Hepatocyte (in vitro differentiated cells): ENCODE measurements at regions not wholly inside any gene's neighbourhood (a gene's known extent, or its start where the extent isn't known, plus 50 kb on each side); places are given as distances from the start of the nearest gene placed in this dataset.
A peak's percentile ranks its signal among the peaks of the same experiment; 100 is the strongest.

ENCODE experiments used
- DNase-seq: peaks from one replicate; pipeline ENCODE4 v3.0.0-alpha.2; 2016; ENCODE audit warnings: low spot score
- H2AFZ ChIP-seq: fragments of 200-600 bp; sonication (generic); 2 replicates; pipeline ENCODE4 v1.6.0; 2016; ENCODE audit warnings: antibody characterized with exemption, mild to moderate bottlenecking
- H3K27ac ChIP-seq: fragments of 200-600 bp; sonication (generic); 2 replicates; pipeline ENCODE4 v1.5.1; 2016; ENCODE audit warnings: mild to moderate bottlenecking
- H3K27me3 ChIP-seq: fragments of 200-600 bp; sonication (generic); 2 replicates; pipeline ENCODE4 v1.6.1; 2016
- H3K36me3 ChIP-seq: fragments of 200-600 bp; sonication (generic); replicated peaks from 2 replicates; pipeline ENCODE4 v1.5.1; 2016; ENCODE audit warnings: low read depth; ENCODE audit not compliant: insufficient read depth
- H3K4me1 ChIP-seq: fragments of 200-600 bp; sonication (generic); 2 replicates; pipeline ENCODE4 v1.5.1; 2016; ENCODE audit warnings: mild to moderate bottlenecking, moderate library complexity; ENCODE audit not compliant: insufficient read depth
- H3K4me2 ChIP-seq: fragments of 200-600 bp; sonication (generic); 2 replicates; pipeline ENCODE4 v1.6.0; 2016
- H3K4me3 ChIP-seq: fragments of 200-600 bp; sonication (generic); 2 replicates; pipeline ENCODE4 v1.5.1; 2016; ENCODE audit warnings: mild to moderate bottlenecking
- H3K79me2 ChIP-seq: fragments of 200-600 bp; sonication (generic); 2 replicates; pipeline ENCODE4 v1.6.0; 2017; ENCODE audit warnings: mild to moderate bottlenecking
- H3K9me2 ChIP-seq: fragments of 200-600 bp; sonication (generic); replicated peaks from 2 replicates; pipeline ENCODE4 v1.6.0; 2017; ENCODE audit warnings: mild to moderate bottlenecking; ENCODE audit not compliant: insufficient read depth
- H3K9me3 ChIP-seq: fragments of 200-600 bp; sonication (generic); 2 replicates; pipeline ENCODE4 v1.5.1; 2016; ENCODE audit warnings: low read depth, mild to moderate bottlenecking
- H4K20me1 ChIP-seq: fragments of 200-600 bp; sonication (generic); 2 replicates; pipeline ENCODE4 v1.6.0; 2016; ENCODE audit warnings: mild to moderate bottlenecking; ENCODE audit not compliant: insufficient read depth, poor library complexity, severe bottlenecking
- CTCF ChIP-seq: fragments of 200-600 bp; sonication (generic); IDR thresholded peaks from 2 replicates; pipeline ENCODE4 v1.5.1; 2016; ENCODE audit warnings: antibody characterized with exemption, mild to moderate bottlenecking; ENCODE audit not compliant: poor library complexity
- EZH2 ChIP-seq: fragments of 200-600 bp; sonication (generic); IDR thresholded peaks from 2 replicates; pipeline ENCODE4 v1.6.1; 2016; ENCODE audit warnings: antibody characterized with exemption, mild to moderate bottlenecking, borderline replicate concordance
- EZH2phosphoT487 ChIP-seq: fragments of 200-600 bp; sonication (generic); IDR thresholded peaks from one replicate; pipeline ENCODE4 v1.6.1; 2018; ENCODE audit warnings: antibody characterized with exemption, mild to moderate bottlenecking, low read depth, moderate library complexity; ENCODE audit not compliant: unreplicated experiment, severe bottlenecking
- WGBS: methylation state at CpG from one replicate; pipeline ENCODE4 v1.1.6; 2016; ENCODE audit warnings: low lambda C conversion rate; ENCODE audit errors: missing lambda C conversion rate; 5-methylcytosine and 5-hydroxymethylcytosine counted together

DNA sequence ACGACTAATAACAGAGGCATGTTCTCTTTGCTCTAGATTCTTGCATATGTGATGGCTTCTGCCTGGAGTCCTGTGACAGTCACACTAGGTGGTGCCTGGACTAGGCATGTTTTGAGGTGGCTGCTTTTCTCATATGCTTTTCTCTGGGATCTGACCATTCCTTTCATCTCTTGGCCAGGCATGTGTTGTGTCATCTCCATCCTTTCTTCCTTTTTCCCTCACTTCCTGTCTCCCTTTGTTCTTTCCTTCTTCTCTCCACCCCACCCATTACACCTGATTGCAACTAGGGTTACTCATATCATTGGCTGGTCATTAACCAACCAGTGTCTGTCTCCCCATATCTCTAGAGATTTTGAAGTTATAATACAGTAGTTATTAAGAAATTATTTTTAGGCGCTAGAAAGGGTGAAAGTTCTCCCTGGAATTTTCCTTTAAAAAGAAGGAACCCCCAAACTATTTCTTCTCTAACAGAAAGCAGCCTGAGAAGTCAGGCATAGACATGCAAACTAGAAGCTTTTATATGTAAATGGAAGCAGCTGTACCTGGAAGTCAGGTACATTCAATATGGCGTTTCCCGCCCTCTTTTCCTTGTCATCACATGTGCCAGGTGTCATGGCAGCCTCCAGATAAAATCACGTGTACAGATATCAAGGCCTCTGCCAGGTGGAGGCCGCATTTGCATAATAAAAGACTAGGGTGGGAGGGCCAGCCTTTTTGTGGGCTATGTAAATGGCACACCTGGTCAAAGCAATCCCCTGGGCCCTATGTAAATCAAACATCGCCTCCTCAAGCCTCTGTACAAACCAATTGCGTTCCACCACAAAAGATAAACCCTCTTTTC lies 220.4 kb upstream of the MEX3C start:
- Histone ChIP-seq H3K9me2 (no peaks in the 10 kb centered on the region), H4K20me1 (no peaks in the 10 kb centered on the region), H3K9me3 (no peaks in the 10 kb centered on the region), H2AFZ (no peak overlapping the region), H3K27ac (no peak overlapping the region), H3K27me3 (no peaks in the 10 kb centered on the region), H3K36me3 (no peaks in the 10 kb centered on the region), H3K79me2 (no peaks in the 10 kb centered on the region), H3K4me3 (no peak overlapping the region), H3K4me1 (no peaks in the 10 kb centered on the region), H3K4me2 (no peak overlapping the region)
- WGBS, result 76% methylated on average over 8 of the region's 8 CpGs
- TF ChIP-seq CTCF, result no peak
- no peak for TF ChIP-seq EZH2
- TF ChIP-seq EZH2phosphoT487, result no peak
- no peak for DNase-seq

DNA sequence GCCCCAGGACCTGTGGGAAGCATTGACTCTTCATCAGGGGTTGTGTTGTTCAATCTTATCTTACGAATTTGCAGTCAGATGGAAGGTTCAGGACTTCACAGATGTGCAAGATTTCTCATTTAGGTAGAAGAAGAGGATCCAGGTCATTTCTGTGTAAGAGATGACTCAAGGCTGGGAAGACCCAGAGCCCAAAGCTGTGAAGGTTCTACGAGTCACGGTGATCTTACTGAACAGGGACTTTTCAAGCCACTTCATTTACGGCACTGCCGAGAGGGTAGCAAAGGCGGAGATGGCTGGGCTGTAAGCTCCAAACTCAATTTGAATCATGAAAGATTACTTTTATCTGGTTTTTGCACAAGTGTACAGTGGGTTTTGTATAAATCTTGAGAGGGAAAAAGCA lies 228.0 kb upstream of the MEX3C start:
- H3K27ac ChIP-seq, result no peak overlapping the region
- no peaks in the 10 kb centered on the region for H4K20me1 ChIP-seq
- peaks cover 11% of the 10 kb centered on the region for H3K4me1 ChIP-seq
- H3K27me3 ChIP-seq, result no peaks in the 10 kb centered on the region
- TF ChIP-seq EZH2 (no peak), EZH2phosphoT487 (no peak), CTCF (no peak)
- no peak overlapping the region for H3K4me2 ChIP-seq
- no peak for DNase-seq
- H2AFZ ChIP-seq, result no peak overlapping the region
- 83% methylated on average over 6 of the region's 6 CpGs for WGBS
- H3K9me2 ChIP-seq, result no peaks in the 10 kb centered on the region
- H3K9me3 ChIP-seq, result no peaks in the 10 kb centered on the region
- no peaks in the 10 kb centered on the region for H3K36me3 ChIP-seq
- H3K79me2 ChIP-seq, result no peaks in the 10 kb centered on the region
- H3K4me3 ChIP-seq, result no peak overlapping the region

- Histone ChIP-seq H3K4me2 (no peak overlapping the region), H4K20me1 (no peaks in the 10 kb centered on the region), H3K4me1 (peaks cover 11% of the 10 kb centered on the region), H3K4me3 (no peak overlapping the region), H3K27ac (no peak overlapping the region), H2AFZ (no peak overlapping the region), H3K36me3 (no peaks in the 10 kb centered on the region), H3K9me3 (no peaks in the 10 kb centered on the region), H3K9me2 (no peaks in the 10 kb centered on the region), H3K79me2 (no peaks in the 10 kb centered on the region), H3K27me3 (no peaks in the 10 kb centered on the region)
- TF ChIP-seq EZH2phosphoT487 (no peak), EZH2 (no peak), CTCF (no peak)
- DNase-seq, result peak; percentile 13
- WGBS, result 73% methylated on average over 3 of the region's 3 CpGs
These were observed 228.4 kb upstream of the MEX3C start for GRCh38 chr18:51425889-51426288.
